ENCODE measurements at regions not wholly inside any gene's neighbourhood (a gene's known extent, or its start where the extent isn't known, plus 50 kb on each side); places are given as distances from the start of the nearest gene placed in this dataset.
"Not testable (repeated sequence)": the region's sequence is repeated elsewhere in the genome, so short reads cannot be mapped to it uniquely, and the experiment has no call there.

- DNase-seq (ENCODE audit: low spot score): no peak
Observed at GRCh38 chr3:145427355-145427754, 733.6 kb downstream of the PLOD2 start.

- DNase-seq (ENCODE audit: low spot score): no peak
Observed at GRCh38 chr3:145429546-145429945, 731.4 kb downstream of the PLOD2 start.

DNA sequence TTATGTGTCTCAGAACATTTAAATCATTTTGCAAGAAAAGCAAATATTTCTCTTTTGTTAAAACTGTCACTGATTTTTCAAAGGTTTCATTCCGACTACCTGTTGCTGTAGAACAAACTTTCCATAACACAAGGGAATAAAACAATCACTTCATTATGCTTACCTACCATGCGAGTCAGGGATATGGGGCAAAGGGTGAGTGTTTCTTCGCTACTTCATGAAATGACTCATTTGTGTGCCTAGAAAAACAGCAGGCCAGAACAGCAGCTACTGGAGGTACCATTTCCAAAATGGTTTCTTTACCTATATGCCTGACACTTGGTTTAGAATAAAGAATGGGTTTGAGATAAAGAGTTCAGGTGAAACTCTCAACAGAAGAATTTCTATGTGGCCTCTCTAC lies 712.5 kb downstream of the PLOD2 start:
- DNase-seq (ENCODE audit: low spot score): no peak

GRCh38 chr3:145450018-145450682 lies 710.8 kb downstream of the PLOD2 start:
- DNase-seq (ENCODE audit: low spot score): peak; percentile 5

GRCh38 chr3:145457825-145458552 lies 703.0 kb downstream of the PLOD2 start:
- no peak for DNase-seq (ENCODE audit: low spot score)

- not testable (repeated sequence) for DNase-seq (ENCODE audit: low spot score)
Observed at GRCh38 chr3:145459681-145460080, 701.3 kb downstream of the PLOD2 start.

DNA sequence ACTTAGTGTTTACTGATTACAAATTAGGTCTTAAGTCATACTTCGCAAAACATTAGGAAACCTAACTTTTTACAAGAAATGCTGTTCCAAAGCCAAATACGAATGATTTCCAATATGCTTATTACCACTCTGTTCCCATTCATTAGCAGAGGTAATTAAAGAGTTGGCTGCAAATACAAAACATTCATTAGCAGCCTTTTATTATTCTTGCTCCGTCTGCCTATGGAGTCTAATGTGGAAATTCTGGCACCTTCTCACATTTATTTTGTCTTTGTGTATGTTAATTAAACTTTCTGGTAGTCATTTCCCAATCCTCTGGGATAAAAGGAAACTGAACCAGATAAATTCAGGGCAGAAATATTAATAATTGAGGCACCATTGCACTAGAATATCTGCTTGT lies 689.0 kb downstream of the PLOD2 start:
- no peak for DNase-seq (ENCODE audit: low spot score)

DNA sequence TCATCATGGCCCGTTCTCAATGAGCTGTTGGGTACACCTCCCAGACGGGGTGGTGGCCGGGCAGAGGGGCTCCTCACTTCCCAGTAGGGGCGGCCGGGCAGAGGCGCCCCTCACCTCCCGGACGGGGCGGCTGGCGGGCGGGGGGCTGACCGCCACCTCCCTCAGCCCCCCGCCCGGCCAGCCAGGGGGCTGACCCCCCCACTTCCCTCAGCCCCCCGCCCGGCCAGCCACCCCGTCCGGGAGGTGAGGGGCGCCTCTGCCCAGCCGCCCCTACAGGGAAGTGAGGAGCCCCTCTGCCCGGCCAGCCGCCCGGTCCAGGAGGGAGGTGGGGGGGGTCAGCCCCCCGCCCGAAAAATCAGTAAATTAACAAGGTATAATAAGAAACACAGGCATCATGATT lies 678.2 kb downstream of the PLOD2 start:
- DNase-seq (ENCODE audit: low spot score): not testable (repeated sequence)

DNA sequence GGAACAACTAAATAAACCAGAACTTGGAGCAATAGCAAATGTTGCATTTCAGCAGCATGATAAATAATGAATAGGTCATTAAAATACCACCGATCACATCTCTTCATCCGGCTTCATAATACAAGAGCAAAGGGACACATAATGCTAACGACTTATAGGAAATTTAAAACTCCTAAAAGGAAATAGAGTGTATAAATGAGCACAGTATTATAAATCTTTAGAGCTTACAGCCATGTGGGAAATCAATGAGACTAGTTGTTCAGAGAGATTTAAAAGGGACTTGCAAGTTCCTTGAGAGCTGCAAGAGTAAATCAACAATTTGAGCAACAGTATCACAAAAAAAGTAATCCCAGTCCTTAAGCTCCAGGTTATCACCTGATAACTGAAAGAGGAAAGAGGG lies 677.0 kb downstream of the PLOD2 start:
- no peak for DNase-seq (ENCODE audit: low spot score)

DNA sequence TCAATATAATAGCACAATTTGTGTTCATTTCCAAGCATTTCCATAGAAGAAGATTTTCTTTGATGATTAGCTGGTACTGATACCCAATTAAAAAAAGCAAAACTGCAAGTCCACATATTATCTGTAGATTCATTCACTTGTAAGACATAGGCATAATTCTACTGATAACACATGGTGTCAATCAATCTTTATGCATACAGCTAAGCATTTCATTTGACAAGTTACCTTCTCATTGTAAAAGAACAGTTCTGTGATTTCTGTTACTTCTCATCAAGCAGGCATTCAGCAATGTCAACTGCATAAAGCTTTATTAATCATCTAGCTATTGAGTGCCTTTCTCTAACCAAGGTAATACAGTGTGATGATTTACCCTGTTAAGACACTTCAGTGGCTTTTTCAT lies 672.0 kb downstream of the PLOD2 start:
- no peak for DNase-seq (ENCODE audit: low spot score)

GRCh38 chr3:145490088-145491048 lies 670.6 kb downstream of the PLOD2 start:
- DNase-seq (ENCODE audit: low spot score): no peak

DNA sequence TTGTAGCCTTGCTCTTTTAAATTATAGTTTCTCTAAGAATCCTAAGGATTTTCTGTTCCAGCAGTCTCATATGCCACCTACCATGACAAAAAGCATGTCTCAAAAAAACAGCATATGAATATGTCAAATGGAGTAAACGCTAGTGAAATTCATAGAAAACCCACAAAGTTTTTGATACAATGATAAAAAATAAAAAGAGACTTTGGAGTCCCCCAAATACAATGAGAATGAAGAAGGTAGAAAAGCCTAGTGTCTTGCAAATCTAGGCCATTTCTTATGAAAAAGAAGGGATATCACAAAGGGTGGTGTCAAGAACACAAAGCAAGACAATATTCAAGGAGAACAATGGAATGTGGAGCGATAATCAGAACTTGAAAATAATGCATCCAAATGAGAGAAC lies 668.5 kb downstream of the PLOD2 start:
- DNase-seq (ENCODE audit: low spot score): no peak

- not testable (repeated sequence) for DNase-seq (ENCODE audit: low spot score)
Observed at GRCh38 chr3:145517416-145517815, 643.6 kb downstream of the PLOD2 start.

DNA sequence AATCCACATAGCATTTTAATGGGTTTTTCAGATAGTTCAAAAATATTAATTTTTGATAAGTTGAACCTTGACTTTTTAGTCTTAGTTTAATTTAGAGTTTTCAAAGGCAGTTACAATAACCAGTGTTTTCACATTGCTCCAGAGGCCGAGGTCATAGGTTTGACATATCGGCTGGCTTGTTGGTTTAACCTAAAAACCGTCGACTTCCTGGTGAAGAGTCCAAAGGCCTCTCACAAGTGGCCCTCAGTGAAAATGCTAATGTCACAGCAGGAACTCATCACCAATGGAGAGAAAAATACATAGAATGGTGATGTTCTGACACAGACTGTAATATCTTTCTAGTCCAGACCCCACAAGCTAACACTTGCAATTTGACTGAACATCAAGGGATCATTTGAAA lies 642.3 kb downstream of the PLOD2 start:
- no peak for DNase-seq (ENCODE audit: low spot score)

DNA sequence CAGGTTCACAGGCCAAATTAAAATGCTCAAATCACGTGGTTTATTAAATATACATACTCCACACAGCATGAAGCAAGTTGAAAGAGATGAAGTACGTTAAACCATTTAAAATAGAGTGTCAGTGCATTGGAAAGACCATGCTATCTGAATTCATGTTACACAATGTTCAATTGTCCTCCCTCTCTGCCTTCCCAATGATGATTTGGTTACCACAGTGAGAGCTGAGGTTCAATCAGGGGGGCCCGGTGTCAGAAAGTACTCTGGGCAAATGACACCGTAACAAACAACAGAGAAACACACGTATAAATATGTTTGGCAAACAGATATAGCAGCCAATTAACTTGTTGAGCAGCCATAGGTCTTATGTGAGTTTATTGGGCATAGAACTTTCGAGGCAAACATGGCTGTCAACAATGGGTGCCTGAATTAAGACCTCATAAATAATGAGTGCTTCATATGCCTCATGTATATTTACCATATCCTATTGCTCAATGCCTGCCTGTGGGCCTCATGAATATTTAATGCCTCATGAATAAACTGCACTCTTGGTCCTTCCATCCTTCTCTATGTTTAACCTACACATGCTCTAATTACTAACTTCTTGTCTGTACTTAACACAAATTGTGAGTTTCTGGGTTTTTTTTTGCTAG lies 641.5 kb downstream of the PLOD2 start:
- no peak for DNase-seq (ENCODE audit: low spot score)

DNA sequence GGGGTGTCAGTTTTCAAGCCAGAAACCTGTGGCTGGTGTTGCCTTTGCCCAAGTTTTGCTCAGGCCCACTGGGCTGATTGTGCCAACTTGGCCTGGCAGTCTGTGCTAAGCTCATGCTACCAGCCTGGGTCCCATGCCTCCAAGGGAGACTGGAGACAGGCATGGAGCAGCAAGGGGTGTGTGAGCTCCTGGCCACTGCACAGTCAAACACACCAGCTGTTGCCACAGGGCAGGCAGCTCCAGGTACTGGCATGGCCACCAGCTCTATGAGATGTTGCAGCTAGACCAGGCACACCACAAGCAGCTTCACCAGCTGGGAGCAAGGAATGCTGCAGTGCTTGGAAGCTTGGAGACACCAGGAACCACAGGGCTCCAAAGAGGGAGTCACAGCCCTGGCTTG lies 638.8 kb downstream of the PLOD2 start:
- no peak for DNase-seq (ENCODE audit: low spot score)

- DNase-seq (ENCODE audit: low spot score): no peak
Observed at GRCh38 chr3:145522893-145523651, 637.9 kb downstream of the PLOD2 start.

- DNase-seq (ENCODE audit: low spot score): no peak
Observed at GRCh38 chr3:145531548-145531947, 629.4 kb downstream of the PLOD2 start.

DNA sequence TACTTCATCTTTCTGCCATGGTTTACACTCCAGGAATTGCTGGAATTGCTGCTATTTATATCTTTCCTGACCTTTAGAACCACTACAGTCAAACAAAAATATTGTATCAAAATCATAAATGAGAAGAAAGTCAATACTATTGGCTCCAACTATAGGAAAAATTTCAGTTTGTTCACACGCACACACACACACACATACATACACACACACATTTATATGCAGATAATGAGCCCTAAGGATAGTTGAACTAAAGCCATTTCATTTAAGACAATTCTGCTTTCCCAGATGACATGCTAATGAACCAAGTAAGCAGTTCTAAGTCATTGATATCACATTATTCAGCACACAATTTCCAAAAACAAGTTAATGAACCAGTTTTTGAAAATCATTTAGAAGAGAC lies 627.3 kb downstream of the PLOD2 start:
- DNase-seq (ENCODE audit: low spot score): no peak

GRCh38 chr3:145536461-145536860 lies 624.5 kb downstream of the PLOD2 start:
- DNase-seq (ENCODE audit: low spot score): no peak

- no peak for DNase-seq (ENCODE audit: low spot score)
Observed at GRCh38 chr3:145550522-145550921, 610.5 kb downstream of the PLOD2 start.
